CD4-positive, alpha-beta memory T cell (primary cell): ENCODE measurements at regions not wholly inside any gene's neighbourhood (a gene's known extent, or its start where the extent isn't known, plus 50 kb on each side); places are given as distances from the start of the nearest gene placed in this dataset.
A peak's percentile ranks its signal among the peaks of the same experiment; 100 is the strongest.

Source experiments
- CTCF ChIA-PET: fragments of 350-600 bp; sonication (Branson Sonifier 250); formaldehyde crosslinking; loops from one replicate; lab custom pipeline; 2021; ENCODE audit warnings: inconsistent platforms; ENCODE audit not compliant: partially characterized antibody; lab: Charles Lee
- POLR2A ChIA-PET: fragments of 350-600 bp; sonication (Branson Sonifier 250); formaldehyde crosslinking; loops from one replicate; lab custom pipeline; 2021; ENCODE audit not compliant: partially characterized antibody; lab: Charles Lee
- DNase-seq, 5 donors: peaks; one replicate each; pipeline versions ENCODE4 v3.0.0 to v3.0.0-alpha.2; 2020 to 2022; ENCODE audit warnings: mixed read lengths in 1 of 5
- H3K27ac ChIP-seq: one replicate; pipeline ENCODE4 v1.7.0; 2013; ENCODE audit warnings: low read depth, low read length
- H3K27me3 ChIP-seq: 2 replicates; pipeline ENCODE4 v1.7.0; 2013; ENCODE audit warnings: mild to moderate bottlenecking, low read length, moderate library complexity; ENCODE audit not compliant: insufficient read depth
- H3K36me3 ChIP-seq: 2 replicates; pipeline ENCODE4 v1.7.0; 2013; ENCODE audit warnings: mild to moderate bottlenecking, low read length, moderate library complexity; ENCODE audit not compliant: insufficient read depth
- H3K4me1 ChIP-seq: 2 replicates; pipeline ENCODE4 v1.7.0; 2013; ENCODE audit warnings: mild to moderate bottlenecking, low read length, moderate library complexity; ENCODE audit not compliant: insufficient read depth
- H3K4me3 ChIP-seq, 2 donors: one replicate each; pipeline ENCODE4 v1.7.0; 2013; ENCODE audit warnings: low read length in 2 of 2, mild to moderate bottlenecking in 1 of 2
- H3K9me3 ChIP-seq, 2 donors: one replicate each; pipeline ENCODE4 v1.7.0; 2013; ENCODE audit warnings: low read length in 2 of 2, control low read depth in 1 of 2; ENCODE audit not compliant: control insufficient read depth in 1 of 2
- H3K27ac Mint-ChIP-seq, 7 donors: one replicate each; pipeline ENCODE4 v1.8.0; 2020 to 2021; ENCODE audit warnings: mixed read lengths in 7 of 7, mild to moderate bottlenecking in 6 of 7, inconsistent platforms in 3 of 7, moderate library complexity in 3 of 7
- H3K27me3 Mint-ChIP-seq, 2 donors: one replicate each; pipeline ENCODE4 v1.8.0; 2020 to 2021; ENCODE audit warnings: mixed read lengths in 2 of 2
- H3K36me3 Mint-ChIP-seq, 2 donors: one replicate each; pipeline ENCODE4 v1.8.0; 2020 to 2021; ENCODE audit warnings: mixed read lengths in 2 of 2, inconsistent platforms in 1 of 2, mild to moderate bottlenecking in 1 of 2
- H3K4me1 Mint-ChIP-seq, 4 donors: one replicate each; pipeline ENCODE4 v1.8.0; 2020 to 2021; ENCODE audit warnings: mixed read lengths in 4 of 4, mild to moderate bottlenecking in 1 of 4
- H3K4me3 Mint-ChIP-seq, 8 donors: one replicate each; pipeline ENCODE4 v1.8.0; 2020 to 2021; ENCODE audit warnings: mixed read lengths in 8 of 8, mild to moderate bottlenecking in 7 of 8, moderate library complexity in 6 of 8, inconsistent platforms in 3 of 8
- H3K9me3 Mint-ChIP-seq, 8 donors: one replicate each; pipeline ENCODE4 v1.8.0; 2020 to 2021; ENCODE audit warnings: mixed read lengths in 8 of 8, mild to moderate bottlenecking in 5 of 8, inconsistent platforms in 3 of 8, moderate library complexity in 1 of 8
- intact Hi-C: fragments of 100-400 bp; cut with micrococcal nuclease; formaldehyde crosslinking; loops from one replicate; pipeline ENCODE4 v1.15.1; 2023

- no peak overlapping the region for H3K27ac Mint-ChIP-seq
These were observed 381.3 kb upstream of the SLC24A2 start for GRCh38 chr9:20170122-20170521.

GRCh38 chr9:20152151-20152725 lies 363.4 kb upstream of the SLC24A2 start:
- Histone ChIP-seq H3K27me3 (no peaks in the 10 kb centered on the region), H3K4me3 (no peak overlapping the region), H3K4me1 (no peaks in the 10 kb centered on the region), H3K27ac (no peak overlapping the region), H3K9me3 (no peaks in the 10 kb centered on the region), H3K36me3 (no peaks in the 10 kb centered on the region)
- intact Hi-C loops = no loop called here
- Mint-ChIP-seq H3K36me3 (no peaks in the 10 kb centered on the region), H3K9me3 (peaks cover 0 to 2% (median 0%) of the 10 kb centered on the region in 8 donors), H3K4me3 (no peak overlapping the region), H3K27me3 (peaks cover 5 to 6% of the 10 kb centered on the region in 2 donors), H3K27ac (no peak overlapping the region), H3K4me1 (no peaks in the 10 kb centered on the region)
- ChIA-PET POLR2A (no interaction called here), CTCF (no interaction called here)
- DNase-seq = no peak

More at GRCh38 chr9:20170122-20170521, 381.3 kb upstream of the SLC24A2 start:
- Mint-ChIP-seq H3K4me1 (no peaks in the 10 kb centered on the region), H3K4me3 (peak overlapping the region in 1 of 8 donors; percentile 19), H3K36me3 (peaks cover 9 to 17% of the 10 kb centered on the region in 2 donors), H3K9me3 (peaks cover 0 to 74% (median 50%) of the 10 kb centered on the region in 8 donors), H3K27me3 (peaks cover 0 to 2% of the 10 kb centered on the region in 2 donors)
- ChIA-PET CTCF (no interaction called here), POLR2A (no interaction called here)
- Histone ChIP-seq H3K9me3 (peaks cover 0 to 6% of the 10 kb centered on the region in 2 donors), H3K27me3 (no peaks in the 10 kb centered on the region), H3K4me1 (no peaks in the 10 kb centered on the region), H3K4me3 (no peak overlapping the region), H3K27ac (no peak overlapping the region), H3K36me3 (no peaks in the 10 kb centered on the region)
- intact Hi-C loops = no loop called here
- DNase-seq = no peak

GRCh38 chr9:20148416-20148815 lies 359.6 kb upstream of the SLC24A2 start:
- DNase-seq = no peak
- H3K4me3 ChIP-seq = no peak overlapping the region
- H3K36me3 ChIP-seq = no peaks in the 10 kb centered on the region
- intact Hi-C loops = no loop called here
- H3K4me1 ChIP-seq = no peaks in the 10 kb centered on the region
- no peaks in the 10 kb centered on the region for H3K9me3 ChIP-seq
- Mint-ChIP-seq H3K4me1 (peaks cover 0 to 3% (median under 1%) of the 10 kb centered on the region in 4 donors), H3K4me3 (no peak overlapping the region), H3K27me3 (peaks cover 1 to 7% of the 10 kb centered on the region in 2 donors), H3K9me3 (peaks cover 0 to 2% (median 0%) of the 10 kb centered on the region in 8 donors), H3K27ac (no peak overlapping the region), H3K36me3 (no peaks in the 10 kb centered on the region)
- H3K27ac ChIP-seq = no peak overlapping the region
- CTCF ChIA-PET = no interaction called here
- H3K27me3 ChIP-seq = no peaks in the 10 kb centered on the region
- POLR2A ChIA-PET = no interaction called here

- Histone ChIP-seq H3K4me1 (no peaks in the 10 kb centered on the region), H3K4me3 (no peak overlapping the region), H3K27ac (no peak overlapping the region), H3K27me3 (no peaks in the 10 kb centered on the region), H3K36me3 (no peaks in the 10 kb centered on the region), H3K9me3 (no peaks in the 10 kb centered on the region)
- DNase-seq = no peak
- Mint-ChIP-seq H3K4me3 (peak overlapping the region in 1 of 8 donors; percentile 26), H3K9me3 (peaks cover 0 to 3% (median under 1%) of the 10 kb centered on the region in 8 donors), H3K27ac (peak overlapping the region in 1 of 7 donors; percentile 79), H3K27me3 (peaks cover 1 to 7% of the 10 kb centered on the region in 2 donors), H3K4me1 (peaks cover 0 to 3% (median 1%) of the 10 kb centered on the region in 4 donors), H3K36me3 (no peaks in the 10 kb centered on the region)
- POLR2A ChIA-PET = no interaction called here
- intact Hi-C loops = no loop called here
- CTCF ChIA-PET = no interaction called here
These were observed 355.4 kb upstream of the SLC24A2 start for GRCh38 chr9:20144197-20144596.

DNA sequence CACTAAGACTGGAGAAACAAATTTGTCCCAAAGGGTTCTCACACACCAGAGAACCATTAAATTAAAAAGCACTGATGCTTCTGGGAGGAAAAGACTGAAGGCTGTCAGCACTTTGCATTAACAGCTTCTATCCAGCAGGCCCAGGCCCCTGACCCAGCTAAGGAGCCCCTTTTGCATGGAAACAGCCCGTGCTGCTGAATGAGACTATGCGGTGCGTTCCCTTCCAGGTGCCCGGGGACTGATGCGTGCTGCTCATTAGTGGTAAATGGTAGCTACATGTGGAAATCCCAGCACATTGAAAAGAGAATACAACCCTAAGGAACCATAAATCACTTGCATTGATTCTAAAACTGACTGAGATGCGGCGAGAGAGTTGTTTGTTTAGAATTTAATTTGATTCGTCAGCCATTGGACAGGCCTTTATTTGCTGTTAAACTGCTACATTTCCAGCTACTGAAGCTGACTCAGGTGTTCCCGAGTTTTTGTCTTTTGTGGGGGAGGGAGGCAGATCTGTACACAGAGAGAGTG lies 351.0 kb upstream of the SLC24A2 start:
- Mint-ChIP-seq H3K27me3 (peaks cover 0 to 5% of the 10 kb centered on the region in 2 donors), H3K36me3 (no peaks in the 10 kb centered on the region), H3K27ac (no peak overlapping the region), H3K9me3 (peaks cover 0 to 3% (median 0%) of the 10 kb centered on the region in 8 donors), H3K4me1 (peaks cover 0 to 3% (median 1%) of the 10 kb centered on the region in 4 donors), H3K4me3 (no peak overlapping the region)
- no peak for DNase-seq
- Histone ChIP-seq H3K27ac (no peak overlapping the region), H3K4me1 (no peaks in the 10 kb centered on the region), H3K27me3 (no peaks in the 10 kb centered on the region), H3K4me3 (no peak overlapping the region), H3K36me3 (no peaks in the 10 kb centered on the region), H3K9me3 (no peaks in the 10 kb centered on the region)
- intact Hi-C loops = no loop called here
- ChIA-PET CTCF (no interaction called here), POLR2A (no interaction called here)

DNA sequence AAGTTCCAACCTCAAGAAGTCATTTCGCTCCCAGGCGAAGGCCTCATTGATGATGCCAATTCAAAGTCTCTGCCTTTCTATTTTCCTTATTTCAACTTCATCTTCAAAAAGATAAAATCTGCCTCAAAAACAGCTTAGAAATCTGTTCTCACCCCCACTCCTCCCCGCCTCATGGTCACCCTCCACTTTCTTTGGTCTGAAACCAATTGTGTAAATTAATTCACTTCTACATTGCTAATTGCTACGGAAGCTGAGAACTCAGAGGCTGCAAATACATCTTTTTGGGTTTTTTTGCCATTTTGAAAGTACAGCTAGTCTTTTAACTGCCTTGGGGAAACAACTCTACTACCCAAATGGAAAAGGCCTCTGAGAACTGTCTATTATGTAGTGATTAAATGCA lies 350.0 kb upstream of the SLC24A2 start:
- Mint-ChIP-seq H3K9me3 (peaks cover 0 to 3% (median 0%) of the 10 kb centered on the region in 8 donors), H3K27ac (no peak overlapping the region), H3K4me3 (no peak overlapping the region), H3K36me3 (no peaks in the 10 kb centered on the region), H3K4me1 (peaks cover 0 to 2% (median under 1%) of the 10 kb centered on the region in 4 donors), H3K27me3 (peaks cover 0 to 2% of the 10 kb centered on the region in 2 donors)
- H3K27me3 ChIP-seq = no peaks in the 10 kb centered on the region
- H3K9me3 ChIP-seq = no peaks in the 10 kb centered on the region
- ChIA-PET CTCF (no interaction called here), POLR2A (no interaction called here)
- intact Hi-C loops = no loop called here
- H3K36me3 ChIP-seq = no peaks in the 10 kb centered on the region
- no peak for DNase-seq
- H3K27ac ChIP-seq = no peak overlapping the region
- H3K4me1 ChIP-seq = no peaks in the 10 kb centered on the region
- no peak overlapping the region for H3K4me3 ChIP-seq

GRCh38 chr9:20138116-20138515 lies 349.3 kb upstream of the SLC24A2 start:
- H3K9me3 Mint-ChIP-seq = peaks cover 0 to 3% (median 0%) of the 10 kb centered on the region in 8 donors
- Histone ChIP-seq H3K4me1 (no peaks in the 10 kb centered on the region), H3K9me3 (no peaks in the 10 kb centered on the region), H3K36me3 (no peaks in the 10 kb centered on the region), H3K4me3 (no peak overlapping the region), H3K27ac (no peak overlapping the region), H3K27me3 (no peaks in the 10 kb centered on the region)
- POLR2A ChIA-PET = no interaction called here
- H3K27me3 Mint-ChIP-seq = peaks cover 0 to 2% of the 10 kb centered on the region in 2 donors
- intact Hi-C loops = no loop called here
- no peak overlapping the region for H3K27ac Mint-ChIP-seq
- CTCF ChIA-PET = no interaction called here
- H3K36me3 Mint-ChIP-seq = no peaks in the 10 kb centered on the region
- H3K4me3 Mint-ChIP-seq = no peak overlapping the region
- no peak for DNase-seq
- H3K4me1 Mint-ChIP-seq = peaks cover 0 to 1% (median 0%) of the 10 kb centered on the region in 4 donors
